ENCODE measurements at regions not wholly inside any gene's neighbourhood (a gene's known extent, or its start where the extent isn't known, plus 50 kb on each side); places are given as distances from the start of the nearest gene placed in this dataset. TPM values are rescaled to one million over a fixed set of nuclear protein-coding genes. Genes with fewer than 3 reads are reported as not detected.

- Histone ChIP-seq H3K9ac (no peak overlapping the region), H3K79me2 (ENCODE audit: low read depth) (no peaks in the 10 kb centered on the region), H2AFZ (replicated peaks) (no peak overlapping the region), H3K4me3 (no peak overlapping the region), H4K20me1 (ENCODE audit: low read depth) (no peaks in the 10 kb centered on the region), H3K9me3 (ENCODE audit: low read depth) (no peaks in the 10 kb centered on the region), H3F3A (ENCODE audit: low read depth) (no peaks in the 10 kb centered on the region), H3K36me3 (no peaks in the 10 kb centered on the region), H3K27me3 (no peaks in the 10 kb centered on the region), H3K27ac (no peak overlapping the region), H3K4me2 (no peak overlapping the region), H3K4me1 (no peaks in the 10 kb centered on the region)
- H3K27me3 Mint-ChIP-seq (ENCODE audit: insufficient read depth, low read depth), result peaks cover 3% of the 10 kb centered on the region
- DNase-seq (ENCODE audit: low spot score), result no peak
- H3K9me3 Mint-ChIP-seq, result peaks cover 2% of the 10 kb centered on the region
- H3K4me1 Mint-ChIP-seq, result no peaks in the 10 kb centered on the region
- H3K36me3 Mint-ChIP-seq, result no peaks in the 10 kb centered on the region
- TF ChIP-seq EZH2phosphoT487 (IDR thresholded peaks at IDR 0.05) (no peak), EZH2 (IDR thresholded peaks at IDR 0.05) (no peak)
- TF ChIP-seq, protein P1, sequence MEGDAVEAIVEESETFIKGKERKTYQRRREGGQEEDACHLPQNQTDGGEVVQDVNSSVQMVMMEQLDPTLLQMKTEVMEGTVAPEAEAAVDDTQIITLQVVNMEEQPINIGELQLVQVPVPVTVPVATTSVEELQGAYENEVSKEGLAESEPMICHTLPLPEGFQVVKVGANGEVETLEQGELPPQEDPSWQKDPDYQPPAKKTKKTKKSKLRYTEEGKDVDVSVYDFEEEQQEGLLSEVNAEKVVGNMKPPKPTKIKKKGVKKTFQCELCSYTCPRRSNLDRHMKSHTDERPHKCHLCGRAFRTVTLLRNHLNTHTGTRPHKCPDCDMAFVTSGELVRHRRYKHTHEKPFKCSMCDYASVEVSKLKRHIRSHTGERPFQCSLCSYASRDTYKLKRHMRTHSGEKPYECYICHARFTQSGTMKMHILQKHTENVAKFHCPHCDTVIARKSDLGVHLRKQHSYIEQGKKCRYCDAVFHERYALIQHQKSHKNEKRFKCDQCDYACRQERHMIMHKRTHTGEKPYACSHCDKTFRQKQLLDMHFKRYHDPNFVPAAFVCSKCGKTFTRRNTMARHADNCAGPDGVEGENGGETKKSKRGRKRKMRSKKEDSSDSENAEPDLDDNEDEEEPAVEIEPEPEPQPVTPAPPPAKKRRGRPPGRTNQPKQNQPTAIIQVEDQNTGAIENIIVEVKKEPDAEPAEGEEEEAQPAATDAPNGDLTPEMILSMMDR (IDR thresholded peaks at IDR 0.05), result no peak
- H3K27ac Mint-ChIP-seq, result no peak overlapping the region
- H3K4me3 Mint-ChIP-seq, result no peak overlapping the region
Measured at GRCh38 chr10:120406376-120406775, 50.7 kb upstream of the PLPP4 start.

Small RNA genes in the stretch of these regions (small RNA-seq; reads per million reads assigned to genes)
- gene AL355298.1, result not detected

All from neural progenitor cell (in vitro differentiated cells).